ENCODE measurements at regions not wholly inside any gene's neighbourhood (a gene's known extent, or its start where the extent isn't known, plus 50 kb on each side); places are given as distances from the start of the nearest gene placed in this dataset.

DNA sequence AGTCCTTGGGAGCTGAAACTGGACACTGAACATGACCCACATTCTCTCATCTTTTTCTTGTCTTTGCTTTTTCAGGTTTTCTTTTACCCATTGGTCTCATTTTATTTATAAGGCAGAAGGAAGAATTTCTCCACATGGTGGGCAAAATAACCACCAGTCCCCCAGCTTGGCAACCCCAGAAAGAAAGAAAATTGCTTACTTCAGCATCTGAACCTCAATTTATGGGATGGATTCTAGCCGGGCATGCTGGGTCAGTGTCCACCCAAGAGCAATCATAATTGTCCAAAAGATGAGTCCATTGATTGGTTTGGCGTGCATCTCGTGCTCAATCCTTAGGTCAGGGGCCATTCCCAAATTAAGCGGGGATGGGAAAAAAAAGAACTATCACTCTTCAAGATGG is 163.7 kb downstream of the TMEM114 start:
- TF ChIP-seq RAD21 (IDR thresholded peaks at IDR 0.05 in 1 of 2, conservative IDR thresholded peaks at IDR 0.05 in 1 of 2; ENCODE audit: low read depth in 2 of 2, low read length in 2 of 2) (no peak), EP300 (IDR thresholded peaks at IDR 0.05; ENCODE audit: borderline replicate concordance in 1 of 2, low read depth in 2 of 2, low read length in 2 of 2) (no peak), POLR2A (IDR thresholded peaks at IDR 0.05; ENCODE audit: control extremely low read depth in 1 of 2, low read depth in 2 of 2, low read length in 2 of 2) (no peak), EZH2 (IDR thresholded peaks at IDR 0.05; ENCODE audit: low read depth, low read length, severe bottlenecking) (no peak), POLR2AphosphoS5 (IDR thresholded peaks at IDR 0.05; ENCODE audit: low read depth, low read length) (no peak), CEBPB (IDR thresholded peaks at IDR 0.05; ENCODE audit: low read depth, low read length) (no peak), MAFK (IDR thresholded peaks at IDR 0.05; ENCODE audit: low read depth, low read length) (no peak), E2F6 (IDR thresholded peaks at IDR 0.05) (no peak), SRF (IDR thresholded peaks at IDR 0.05; ENCODE audit: low read depth, low read length) (no peak), RNF2 (IDR thresholded peaks at IDR 0.05; ENCODE audit: borderline replicate concordance, low read depth, low read length, missing control alignments, poor library complexity, severe bottlenecking) (no peak), CHD1 (IDR thresholded peaks at IDR 0.05; ENCODE audit: low read depth, low read length) (no peak), BACH1 (IDR thresholded peaks at IDR 0.05; ENCODE audit: low read length) (no peak)
- TF ChIP-seq, protein P1, sequence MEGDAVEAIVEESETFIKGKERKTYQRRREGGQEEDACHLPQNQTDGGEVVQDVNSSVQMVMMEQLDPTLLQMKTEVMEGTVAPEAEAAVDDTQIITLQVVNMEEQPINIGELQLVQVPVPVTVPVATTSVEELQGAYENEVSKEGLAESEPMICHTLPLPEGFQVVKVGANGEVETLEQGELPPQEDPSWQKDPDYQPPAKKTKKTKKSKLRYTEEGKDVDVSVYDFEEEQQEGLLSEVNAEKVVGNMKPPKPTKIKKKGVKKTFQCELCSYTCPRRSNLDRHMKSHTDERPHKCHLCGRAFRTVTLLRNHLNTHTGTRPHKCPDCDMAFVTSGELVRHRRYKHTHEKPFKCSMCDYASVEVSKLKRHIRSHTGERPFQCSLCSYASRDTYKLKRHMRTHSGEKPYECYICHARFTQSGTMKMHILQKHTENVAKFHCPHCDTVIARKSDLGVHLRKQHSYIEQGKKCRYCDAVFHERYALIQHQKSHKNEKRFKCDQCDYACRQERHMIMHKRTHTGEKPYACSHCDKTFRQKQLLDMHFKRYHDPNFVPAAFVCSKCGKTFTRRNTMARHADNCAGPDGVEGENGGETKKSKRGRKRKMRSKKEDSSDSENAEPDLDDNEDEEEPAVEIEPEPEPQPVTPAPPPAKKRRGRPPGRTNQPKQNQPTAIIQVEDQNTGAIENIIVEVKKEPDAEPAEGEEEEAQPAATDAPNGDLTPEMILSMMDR (IDR thresholded peaks at IDR 0.05; ENCODE audit: control extremely low read depth in 1 of 3, insufficient read depth in 1 of 3, low read depth in 1 of 3, low read length in 3 of 3) = no peak
- TF ChIP-seq, protein P2, sequence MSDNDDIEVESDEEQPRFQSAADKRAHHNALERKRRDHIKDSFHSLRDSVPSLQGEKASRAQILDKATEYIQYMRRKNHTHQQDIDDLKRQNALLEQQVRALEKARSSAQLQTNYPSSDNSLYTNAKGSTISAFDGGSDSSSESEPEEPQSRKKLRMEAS (IDR thresholded peaks at IDR 0.05) = no peak
